ENCODE measurements at regions not wholly inside any gene's neighbourhood (a gene's known extent, or its start where the extent isn't known, plus 50 kb on each side); places are given as distances from the start of the nearest gene placed in this dataset.

DNA sequence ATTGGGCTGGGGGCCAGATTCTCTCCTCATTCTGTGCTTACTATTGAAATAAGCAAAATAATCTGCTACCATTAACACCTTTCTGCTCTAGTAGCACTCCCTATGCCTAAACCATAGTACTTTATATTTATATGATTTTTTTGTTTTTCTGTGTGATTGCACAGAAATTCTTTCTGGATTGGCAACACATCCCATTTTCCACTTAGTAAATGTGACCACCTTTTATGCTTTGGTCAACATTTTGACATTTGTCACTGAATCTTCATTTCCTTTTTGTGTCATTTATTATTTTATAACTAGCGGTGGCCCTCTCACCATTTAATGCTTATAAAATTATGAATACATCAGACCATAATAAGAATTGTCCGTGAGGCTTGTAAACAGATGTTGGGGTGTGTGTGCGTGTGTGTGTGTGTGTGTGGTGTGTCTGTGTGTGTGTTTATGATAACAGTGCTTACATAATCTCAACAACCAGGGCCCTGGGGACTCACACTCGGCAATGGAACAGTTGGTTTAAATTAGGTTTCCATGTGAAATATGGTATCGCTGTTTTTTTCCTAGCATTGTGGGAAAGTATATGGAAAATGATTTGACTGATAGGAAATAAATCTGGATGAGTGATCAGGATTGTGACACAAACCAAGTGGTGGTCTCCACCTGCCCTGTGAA lies 138.9 kb downstream of the NOC3L start:
- Histone ChIP-seq H3K4me1 (peaks cover 0 to 24% (median 0%) of the 10 kb centered on the region in 3 donors), H3K27ac (peak overlapping the region in 2 of 4 donors; percentile 3 to 34), H3K27me3 (no peaks in the 10 kb centered on the region), H3K4me3 (no peak overlapping the region), H3K9me3 (no peaks in the 10 kb centered on the region), H3K36me3 (no peaks in the 10 kb centered on the region)
- TF ChIP-seq, protein P1, sequence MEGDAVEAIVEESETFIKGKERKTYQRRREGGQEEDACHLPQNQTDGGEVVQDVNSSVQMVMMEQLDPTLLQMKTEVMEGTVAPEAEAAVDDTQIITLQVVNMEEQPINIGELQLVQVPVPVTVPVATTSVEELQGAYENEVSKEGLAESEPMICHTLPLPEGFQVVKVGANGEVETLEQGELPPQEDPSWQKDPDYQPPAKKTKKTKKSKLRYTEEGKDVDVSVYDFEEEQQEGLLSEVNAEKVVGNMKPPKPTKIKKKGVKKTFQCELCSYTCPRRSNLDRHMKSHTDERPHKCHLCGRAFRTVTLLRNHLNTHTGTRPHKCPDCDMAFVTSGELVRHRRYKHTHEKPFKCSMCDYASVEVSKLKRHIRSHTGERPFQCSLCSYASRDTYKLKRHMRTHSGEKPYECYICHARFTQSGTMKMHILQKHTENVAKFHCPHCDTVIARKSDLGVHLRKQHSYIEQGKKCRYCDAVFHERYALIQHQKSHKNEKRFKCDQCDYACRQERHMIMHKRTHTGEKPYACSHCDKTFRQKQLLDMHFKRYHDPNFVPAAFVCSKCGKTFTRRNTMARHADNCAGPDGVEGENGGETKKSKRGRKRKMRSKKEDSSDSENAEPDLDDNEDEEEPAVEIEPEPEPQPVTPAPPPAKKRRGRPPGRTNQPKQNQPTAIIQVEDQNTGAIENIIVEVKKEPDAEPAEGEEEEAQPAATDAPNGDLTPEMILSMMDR (IDR thresholded peaks at IDR 0.05): no peak
- TF ChIP-seq POLR2A (IDR thresholded peaks at IDR 0.05): no peak
- intact Hi-C loops (cut with DNase I): no loop called here
- 46 to 77% methylated on average over 5 of the region's 5 CpGs for WGBS, 2 donors
- DNase-seq: no peak

DNA sequence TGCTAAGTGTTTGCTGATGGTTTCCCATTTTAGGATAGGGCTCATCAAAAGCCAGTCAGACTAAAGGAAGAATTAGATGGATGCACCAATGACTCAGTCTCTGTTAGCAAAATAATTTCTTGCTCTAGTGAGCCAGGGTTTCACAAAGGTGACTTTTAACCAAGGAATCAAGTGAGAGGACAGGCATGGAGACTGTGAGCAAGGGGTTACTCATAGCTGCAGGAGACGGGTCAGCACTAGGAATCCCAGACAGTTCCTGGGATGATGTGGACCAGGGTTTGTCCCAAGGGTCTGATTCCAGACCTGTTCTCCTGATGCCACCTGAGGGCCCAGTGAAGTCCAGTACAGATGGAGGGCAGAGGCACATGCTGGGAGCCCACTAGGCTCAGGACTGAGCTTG lies 138.1 kb downstream of the NOC3L start:
- 20 to 50% methylated on average over 1 of the region's 1 CpG for WGBS, 2 donors
- intact Hi-C loops (cut with DNase I): no loop called here

DNA sequence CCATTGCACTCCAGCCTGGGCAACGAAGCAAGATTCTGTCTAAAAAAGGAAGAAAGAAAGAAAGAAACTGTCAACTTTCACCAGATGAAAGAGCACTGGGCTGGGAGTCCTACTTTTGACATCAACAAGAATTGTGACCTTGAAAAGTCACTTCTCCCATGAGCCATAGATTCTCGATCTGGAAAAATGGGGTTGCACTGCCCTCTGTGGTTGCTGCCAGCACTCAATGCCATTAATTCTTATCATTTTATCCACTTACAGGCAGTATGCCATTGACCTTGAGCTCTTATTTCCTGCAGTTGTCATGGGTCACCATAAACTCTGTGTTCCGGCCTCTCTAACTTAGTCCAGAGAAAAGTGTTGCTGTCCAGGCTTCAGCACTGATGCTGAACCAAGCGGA lies 137.2 kb downstream of the NOC3L start:
- intact Hi-C loops (cut with DNase I): no loop called here
- WGBS, 2 donors: 43 to 56% methylated on average over 3 of the region's 4 CpGs
- TF ChIP-seq, protein P1 (IDR thresholded peaks at IDR 0.05): peak in 2 of 6 experiments; percentile 10 to 25
- TF ChIP-seq POLR2A (IDR thresholded peaks at IDR 0.05): no peak
- Histone ChIP-seq H3K27me3 (no peaks in the 10 kb centered on the region), H3K4me3 (no peak overlapping the region), H3K9me3 (no peaks in the 10 kb centered on the region), H3K4me1 (peaks cover 0 to 24% (median 0%) of the 10 kb centered on the region in 3 donors), H3K36me3 (no peaks in the 10 kb centered on the region), H3K27ac (no peak overlapping the region)
- DNase-seq: no peak

More for the DNA sequence above, 138.1 kb downstream of the NOC3L start:
- Histone ChIP-seq H3K27me3 (no peaks in the 10 kb centered on the region), H3K36me3 (no peaks in the 10 kb centered on the region), H3K27ac (no peak overlapping the region), H3K9me3 (no peaks in the 10 kb centered on the region), H3K4me1 (peaks cover 0 to 24% (median 0%) of the 10 kb centered on the region in 3 donors), H3K4me3 (no peak overlapping the region)
- DNase-seq: no peak
- TF ChIP-seq POLR2A (IDR thresholded peaks at IDR 0.05): no peak

DNA sequence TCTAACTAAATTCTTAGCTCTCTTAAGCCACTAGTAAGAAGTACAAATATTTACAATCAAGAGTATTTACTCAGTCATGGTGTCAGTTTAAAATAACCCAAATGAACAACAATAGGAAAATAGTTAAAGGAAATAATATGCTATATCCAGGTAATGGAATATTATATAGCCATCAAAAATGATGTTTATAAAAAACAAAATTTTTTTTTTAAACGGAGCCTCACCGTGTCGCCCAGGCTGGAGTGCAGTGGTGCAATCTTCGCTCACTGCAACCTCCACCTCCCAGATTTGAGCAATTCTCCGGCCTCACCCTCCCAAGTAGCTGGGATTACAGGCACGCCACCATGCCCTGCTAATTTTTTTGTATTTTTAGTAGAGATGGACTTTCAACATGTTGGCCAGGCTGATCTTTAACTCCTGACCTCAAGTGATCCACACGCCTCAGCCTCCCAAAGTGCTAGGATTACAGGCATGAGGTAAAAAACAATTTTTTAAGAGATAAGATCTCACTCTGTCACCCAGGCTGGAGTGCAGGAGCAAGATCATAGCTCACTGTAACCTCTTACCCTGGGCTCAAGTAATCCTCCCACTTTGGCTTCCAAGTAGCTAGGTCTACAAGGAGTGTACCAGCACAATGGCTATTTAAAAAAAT lies 132.5 kb downstream of the NOC3L start:
- Histone ChIP-seq H3K9me3 (no peaks in the 10 kb centered on the region), H3K27me3 (no peaks in the 10 kb centered on the region), H3K4me1 (peaks cover 0 to 7% (median 0%) of the 10 kb centered on the region in 3 donors), H3K36me3 (no peaks in the 10 kb centered on the region), H3K4me3 (no peak overlapping the region), H3K27ac (no peak overlapping the region)
- TF ChIP-seq POLR2A (IDR thresholded peaks at IDR 0.05): no peak
- TF ChIP-seq, protein P1 (IDR thresholded peaks at IDR 0.05): no peak
- intact Hi-C loops (cut with DNase I): no loop called here
- no peak for DNase-seq
- WGBS, 2 donors: 83 to 87% methylated on average over 7 of the region's 7 CpGs

DNA sequence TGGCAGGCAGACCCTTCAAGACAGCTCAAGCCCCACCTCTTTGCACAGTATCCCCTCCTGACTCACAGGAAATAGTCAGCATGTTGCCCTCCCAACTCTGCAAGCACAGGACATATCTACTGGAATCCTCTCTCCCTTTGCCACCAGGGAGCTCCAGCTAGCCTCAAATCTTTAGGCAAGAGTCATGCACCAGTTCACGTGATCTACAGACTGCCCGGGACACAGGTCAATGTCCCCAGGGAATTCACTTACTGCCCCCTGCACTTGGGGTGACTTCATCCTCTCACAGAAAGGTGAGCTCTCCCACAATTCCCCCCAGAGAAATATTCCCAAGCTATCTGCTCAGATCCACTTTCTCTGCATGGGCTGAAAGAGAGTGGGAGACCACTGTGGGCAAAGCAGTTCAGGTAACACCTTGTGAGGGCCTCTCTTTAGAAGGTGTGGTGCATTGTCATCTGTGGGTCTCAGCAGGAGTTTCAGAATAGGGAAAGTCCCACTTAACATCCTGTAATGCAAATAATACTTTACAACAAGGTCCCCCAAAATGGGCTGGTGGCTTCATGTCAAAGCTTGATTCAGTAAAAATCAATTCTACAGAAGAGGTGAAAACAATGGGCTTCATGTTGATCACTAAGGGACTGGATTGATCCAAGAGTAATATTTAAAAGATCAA lies 129.9 kb downstream of the NOC3L start:
- no peaks in the 10 kb centered on the region for H3K9me3 ChIP-seq
- no peaks in the 10 kb centered on the region for H3K4me1 ChIP-seq
- no peaks in the 10 kb centered on the region for H3K36me3 ChIP-seq
- TF ChIP-seq, protein P1 (IDR thresholded peaks at IDR 0.05): no peak
- TF ChIP-seq POLR2A (IDR thresholded peaks at IDR 0.05): no peak
- no peak for DNase-seq
- no peak overlapping the region for H3K4me3 ChIP-seq
- intact Hi-C loops (cut with DNase I): no loop called here
- 80 to 86% methylated on average over 1 to 2 of the region's 2 CpGs for WGBS, 2 donors
- H3K27me3 ChIP-seq: no peaks in the 10 kb centered on the region
- H3K27ac ChIP-seq: no peak overlapping the region
